PC-3 (cell line): ENCODE measurements at regions not wholly inside any gene's neighbourhood (a gene's known extent, or its start where the extent isn't known, plus 50 kb on each side); places are given as distances from the start of the nearest gene placed in this dataset.

ENCODE experiments used
- ATAC-seq: fragments of 200-7000 bp; cut with Tn5 transposase; 2 replicates; pipeline ENCODE4 v1.9.1; 2020; ENCODE audit warnings: mild to moderate bottlenecking, moderate library complexity
- BruUV-seq: library from RNA; stranded (reverse); fragments of 400-500 nt; replicated peaks from 2 replicates; lab custom pipeline; 2021; lab: Mats Ljungman, UMichigan
- CTCF ChIA-PET: fragments of 300-600 bp; sonication (Branson Sonifier 250); formaldehyde crosslinking; loops from one replicate; lab custom pipeline; 2022; ENCODE audit warnings: antibody characterized with exemption; lab: Charles Lee
- POLR2A ChIA-PET: fragments of 300-600 bp; sonication (Branson Sonifier 250); formaldehyde crosslinking; loops from one replicate; lab custom pipeline; 2022; ENCODE audit warnings: antibody characterized with exemption; ENCODE audit not compliant: unreplicated experiment; lab: Charles Lee
- DNase-seq: peaks from one replicate; pipeline ENCODE4 v3.0.0-alpha.2; 2015
- H2AFZ ChIP-seq: fragments of 300-600 bp; sonication (generic); 2 replicates; pipeline ENCODE4 v1.6.0; 2016; ENCODE audit warnings: antibody characterized with exemption, low read length
- H3F3A ChIP-seq: fragments of 300-600 bp; sonication (generic); one replicate; pipeline ENCODE4 v1.6.0; 2017; ENCODE audit warnings: antibody characterized with exemption, low read length, control low read depth, mild to moderate bottlenecking; ENCODE audit not compliant: unreplicated experiment
- H3K27ac ChIP-seq: fragments of 300-600 bp; sonication (generic); 2 replicates; pipeline ENCODE4 v1.5.1; 2016; ENCODE audit warnings: mild to moderate bottlenecking, low read length
- H3K27me3 ChIP-seq: fragments of 300-600 bp; sonication (generic); 2 replicates; pipeline ENCODE4 v1.6.1; 2016; ENCODE audit warnings: low read length, mixed read lengths
- H3K36me3 ChIP-seq: fragments of 300-600 bp; sonication (generic); 2 replicates; pipeline ENCODE4 v1.6.1; 2016; ENCODE audit warnings: low read depth, mixed run types, low read length, mixed read lengths
- H3K4me1 ChIP-seq: fragments of 300-600 bp; sonication (generic); 2 replicates; pipeline ENCODE4 v1.5.1; 2016; ENCODE audit warnings: low read length; ENCODE audit not compliant: insufficient read depth
- H3K4me2 ChIP-seq: fragments of 300-600 bp; sonication (generic); 2 replicates; pipeline ENCODE4 v1.6.0; 2016; ENCODE audit warnings: low read length
- H3K4me3 ChIP-seq: fragments of 300-600 bp; sonication (generic); 2 replicates; pipeline ENCODE4 v1.5.1; 2016; ENCODE audit warnings: mild to moderate bottlenecking, low read length, mixed read lengths
- H3K79me2 ChIP-seq: fragments of 300-600 bp; sonication (generic); 2 replicates; pipeline ENCODE4 v1.6.1; 2017; ENCODE audit warnings: low read length, mixed read lengths
- H3K9ac ChIP-seq: fragments of 300-600 bp; sonication (generic); 2 replicates; pipeline ENCODE4 v1.6.0; 2016; ENCODE audit warnings: mild to moderate bottlenecking, low read length
- H3K9me2 ChIP-seq: fragments of 300-600 bp; sonication (generic); replicated peaks from 2 replicates; pipeline ENCODE4 v1.6.1; 2016; ENCODE audit warnings: mixed run types, low read length, mixed read lengths
- H3K9me3 ChIP-seq: fragments of 300-600 bp; sonication (generic); 2 replicates; pipeline ENCODE4 v1.6.1; 2016; ENCODE audit warnings: low read length, mixed read lengths
- H4K20me1 ChIP-seq: fragments of 300-600 bp; sonication (generic); 2 replicates; pipeline ENCODE4 v1.6.1; 2016; ENCODE audit warnings: low read length, mixed read lengths
- EZH2 ChIP-seq: fragments of 300-600 bp; sonication (generic); IDR thresholded peaks from one replicate; pipeline ENCODE4 v1.6.1; 2017; ENCODE audit warnings: antibody characterized with exemption, mild to moderate bottlenecking, low read length; ENCODE audit not compliant: unreplicated experiment
- EZH2phosphoT487 ChIP-seq: fragments of 300-600 bp; sonication (generic); IDR thresholded peaks from 2 replicates; pipeline ENCODE4 v1.6.1; 2018; ENCODE audit warnings: mild to moderate bottlenecking, antibody characterized with exemption, low read length, borderline replicate concordance
- intact Hi-C: fragments of 100-400 bp; cut with micrococcal nuclease; formaldehyde crosslinking; loops from 2 replicates; pipeline ENCODE4 v1.9.0; 2023
- TF ChIP-seq, protein P1 (sequence below): fragments of 300-600 bp; sonication (generic); conservative IDR thresholded peaks from 2 replicates; pipeline ENCODE4 v1.5.1; 2017; ENCODE audit warnings: antibody characterized with exemption, low read depth, mild to moderate bottlenecking, low read length

DNA sequence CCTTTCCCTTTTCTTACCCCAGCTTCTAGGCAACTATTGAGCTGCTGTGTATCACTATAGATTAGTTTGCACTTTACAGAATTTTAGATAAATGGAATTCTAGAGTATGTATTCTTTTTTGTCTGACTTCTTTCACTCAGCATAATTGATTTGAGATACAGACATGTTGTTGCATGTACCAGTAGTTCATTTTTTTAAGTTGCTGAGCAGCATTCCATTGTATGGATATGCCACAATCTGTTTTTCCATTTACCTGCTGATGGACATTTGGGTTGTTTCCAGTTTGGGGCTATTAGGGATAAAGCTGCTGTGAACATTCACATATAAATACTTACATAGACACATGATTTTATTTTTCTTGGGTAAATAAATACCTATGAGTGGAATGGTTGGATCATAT lies 135.7 kb downstream of the IGF1 start:
- Histone ChIP-seq H3K27ac (no peak overlapping the region), H4K20me1 (no peaks in the 10 kb centered on the region), H3K4me2 (no peak overlapping the region), H3K79me2 (no peaks in the 10 kb centered on the region), H3K9me2 (no peaks in the 10 kb centered on the region), H3K9me3 (0 out of 2 replicates have a peak, but pooled peaks cover 6% of the 10 kb centered on the region), H3K4me1 (no peaks in the 10 kb centered on the region), H3F3A (no peaks in the 10 kb centered on the region), H3K4me3 (no peak overlapping the region), H3K27me3 (no peaks in the 10 kb centered on the region), H3K9ac (no peak overlapping the region), H3K36me3 (no peaks in the 10 kb centered on the region), H2AFZ (no peak overlapping the region)
- CTCF ChIA-PET = no interaction called here
- no peak for ATAC-seq
- BruUV-seq = no TSS peak
- POLR2A ChIA-PET = no interaction called here
- TF ChIP-seq, protein P1, sequence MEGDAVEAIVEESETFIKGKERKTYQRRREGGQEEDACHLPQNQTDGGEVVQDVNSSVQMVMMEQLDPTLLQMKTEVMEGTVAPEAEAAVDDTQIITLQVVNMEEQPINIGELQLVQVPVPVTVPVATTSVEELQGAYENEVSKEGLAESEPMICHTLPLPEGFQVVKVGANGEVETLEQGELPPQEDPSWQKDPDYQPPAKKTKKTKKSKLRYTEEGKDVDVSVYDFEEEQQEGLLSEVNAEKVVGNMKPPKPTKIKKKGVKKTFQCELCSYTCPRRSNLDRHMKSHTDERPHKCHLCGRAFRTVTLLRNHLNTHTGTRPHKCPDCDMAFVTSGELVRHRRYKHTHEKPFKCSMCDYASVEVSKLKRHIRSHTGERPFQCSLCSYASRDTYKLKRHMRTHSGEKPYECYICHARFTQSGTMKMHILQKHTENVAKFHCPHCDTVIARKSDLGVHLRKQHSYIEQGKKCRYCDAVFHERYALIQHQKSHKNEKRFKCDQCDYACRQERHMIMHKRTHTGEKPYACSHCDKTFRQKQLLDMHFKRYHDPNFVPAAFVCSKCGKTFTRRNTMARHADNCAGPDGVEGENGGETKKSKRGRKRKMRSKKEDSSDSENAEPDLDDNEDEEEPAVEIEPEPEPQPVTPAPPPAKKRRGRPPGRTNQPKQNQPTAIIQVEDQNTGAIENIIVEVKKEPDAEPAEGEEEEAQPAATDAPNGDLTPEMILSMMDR = no peak
- TF ChIP-seq EZH2phosphoT487 (no peak), EZH2 (no peak)
- intact Hi-C loops = no loop called here
- DNase-seq = no peak

DNA sequence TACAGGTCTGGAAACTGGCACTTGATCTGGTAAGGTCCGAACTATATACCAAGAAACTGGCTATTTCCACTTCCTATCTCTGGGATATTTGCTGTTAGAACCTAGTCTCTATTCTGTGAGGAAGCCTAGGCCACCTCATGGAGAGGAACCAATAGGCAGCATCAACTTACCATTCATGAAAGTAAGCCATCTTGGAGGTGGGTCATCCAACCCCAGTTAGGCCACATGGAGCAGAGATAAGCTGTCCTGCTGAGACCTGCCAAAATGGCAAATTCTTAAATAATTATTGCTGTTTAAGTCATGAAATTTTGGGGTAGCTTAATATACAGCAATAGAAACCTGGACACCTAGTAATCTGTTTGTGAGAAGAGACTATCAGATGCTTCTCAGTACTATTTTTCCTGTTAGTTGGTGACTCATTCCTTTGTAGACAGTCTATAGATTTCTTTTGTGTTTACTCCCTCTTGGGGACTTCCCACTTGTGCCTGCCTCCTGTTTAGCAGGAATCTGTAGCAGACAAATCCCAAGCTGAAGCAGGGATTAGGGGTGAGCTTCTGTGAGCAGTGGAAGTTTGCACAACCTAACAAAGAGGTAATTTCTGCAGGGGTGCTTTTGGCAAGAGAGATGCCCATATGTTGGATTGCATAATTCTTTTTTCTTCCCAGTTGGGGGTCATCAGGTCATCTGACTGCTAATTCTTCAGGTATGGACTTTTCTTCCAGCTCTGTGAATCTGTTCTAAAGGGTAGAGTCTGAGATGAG lies 136.8 kb downstream of the IGF1 start:
- Histone ChIP-seq H4K20me1 (no peaks in the 10 kb centered on the region), H3K4me1 (no peaks in the 10 kb centered on the region), H3K27ac (no peak overlapping the region), H3K4me2 (no peak overlapping the region), H3K79me2 (no peaks in the 10 kb centered on the region), H2AFZ (no peak overlapping the region), H3K9me2 (no peaks in the 10 kb centered on the region), H3K4me3 (no peak overlapping the region), H3K36me3 (no peaks in the 10 kb centered on the region), H3K27me3 (no peaks in the 10 kb centered on the region), H3F3A (no peaks in the 10 kb centered on the region), H3K9me3 (no peaks in the 10 kb centered on the region), H3K9ac (no peak overlapping the region)
- POLR2A ChIA-PET = no interaction called here
- CTCF ChIA-PET = no interaction called here
- BruUV-seq = no TSS peak
- no peak for ATAC-seq
- intact Hi-C loops = no loop called here
- TF ChIP-seq EZH2phosphoT487 (no peak), EZH2 (no peak)
- DNase-seq = no peak

DNA sequence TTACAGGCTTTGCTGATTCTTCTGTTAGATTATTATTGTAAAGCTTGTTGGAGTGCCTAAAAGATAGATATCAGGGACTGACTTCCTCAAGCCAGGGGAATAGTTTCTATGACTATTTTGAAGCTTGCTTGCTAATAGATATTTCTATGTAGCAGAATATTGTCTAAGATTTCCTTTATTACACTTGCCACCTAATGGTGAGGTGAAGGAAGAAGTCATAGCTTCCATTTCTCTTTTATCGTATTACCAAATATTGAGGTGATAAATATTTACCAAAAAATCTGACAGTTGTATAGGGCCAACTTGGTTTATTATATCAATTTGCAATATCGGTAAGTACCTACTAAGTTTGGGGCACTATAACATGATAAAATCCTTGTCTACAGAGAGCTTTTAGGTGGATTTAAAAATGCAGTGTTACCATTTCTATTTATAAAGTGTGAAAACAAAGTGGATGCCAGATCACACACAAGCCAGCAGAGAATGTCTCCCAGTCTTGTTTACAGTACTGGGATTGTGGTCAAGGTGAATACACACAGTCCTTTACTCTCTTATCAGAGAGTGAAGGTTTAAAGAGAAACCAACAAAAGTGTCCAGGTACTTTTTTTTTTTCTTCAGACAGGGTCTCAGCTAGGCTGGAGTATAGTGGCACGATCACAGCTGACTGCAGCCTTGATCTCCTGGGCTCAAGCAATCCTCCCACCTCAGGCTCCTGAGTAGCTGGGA lies 137.9 kb downstream of the IGF1 start:
- Histone ChIP-seq H3K9me3 (no peaks in the 10 kb centered on the region), H3K36me3 (no peaks in the 10 kb centered on the region), H3K4me1 (no peaks in the 10 kb centered on the region), H3K9ac (no peak overlapping the region), H3K27me3 (no peaks in the 10 kb centered on the region), H3K4me2 (no peak overlapping the region), H3K4me3 (no peak overlapping the region), H3K9me2 (no peaks in the 10 kb centered on the region), H3K27ac (no peak overlapping the region), H2AFZ (no peak overlapping the region), H4K20me1 (no peaks in the 10 kb centered on the region), H3K79me2 (no peaks in the 10 kb centered on the region), H3F3A (no peaks in the 10 kb centered on the region)
- TF ChIP-seq EZH2 (no peak), EZH2phosphoT487 (no peak)
- TF ChIP-seq, protein P1 = no peak
- ChIA-PET POLR2A (no interaction called here), CTCF (no interaction called here)
- DNase-seq = no peak
- BruUV-seq = no TSS peak
- ATAC-seq = no peak
- intact Hi-C loops = no loop called here
